HG03159 (cell line): ENCODE measurements at regions not wholly inside any gene's neighbourhood (a gene's known extent, or its start where the extent isn't known, plus 50 kb on each side); places are given as distances from the start of the nearest gene placed in this dataset.

Experiments used
- ATAC-seq: cut with Tn5 transposase; IDR thresholded peaks from one replicate; pipeline ENCODE4 v1.9.1; 2021; ENCODE audit warnings: mild to moderate bottlenecking, moderate library complexity; ENCODE audit not compliant: unreplicated experiment

DNA sequence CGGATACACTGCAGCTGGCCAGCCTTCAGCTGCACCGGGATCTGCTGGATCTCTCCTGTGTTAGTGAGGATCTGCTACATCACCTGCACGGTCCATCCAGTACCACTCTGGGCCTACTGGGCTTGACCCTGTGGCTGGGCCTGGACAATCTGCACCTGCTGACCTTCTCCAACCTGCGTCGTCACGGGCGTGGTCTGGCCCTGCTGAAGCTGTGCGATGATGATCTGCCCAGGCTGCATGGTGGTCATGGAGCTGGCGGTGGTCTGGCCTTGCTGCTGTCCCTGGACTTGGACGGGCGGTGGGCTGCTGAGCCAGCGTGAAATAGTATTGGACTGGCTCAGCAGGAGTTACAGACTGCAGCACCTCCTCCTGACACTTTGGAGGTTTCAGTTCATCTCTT lies 137.1 kb upstream of the GAS1 start:
- no peak for ATAC-seq

DNA sequence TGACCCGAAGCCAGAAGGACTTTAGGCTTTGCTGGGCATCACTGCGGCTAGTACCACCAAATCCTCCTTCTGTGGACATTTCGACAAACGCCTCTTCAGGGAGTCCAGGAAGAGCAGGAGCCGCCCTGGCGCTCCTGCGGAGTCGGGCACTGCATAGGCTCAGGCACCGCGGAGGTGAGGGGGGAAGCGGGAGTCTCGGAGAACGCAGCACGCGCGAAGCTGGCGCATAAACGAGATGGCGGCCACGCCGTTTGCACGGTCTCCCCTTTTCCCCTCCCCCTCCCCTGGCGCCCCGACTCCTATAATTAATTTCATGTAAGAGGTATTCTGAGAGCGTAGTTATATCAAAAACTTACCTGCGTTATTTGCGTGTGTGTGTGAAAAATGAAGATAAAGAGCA lies 137.8 kb upstream of the GAS1 start:
- no peak for ATAC-seq

DNA sequence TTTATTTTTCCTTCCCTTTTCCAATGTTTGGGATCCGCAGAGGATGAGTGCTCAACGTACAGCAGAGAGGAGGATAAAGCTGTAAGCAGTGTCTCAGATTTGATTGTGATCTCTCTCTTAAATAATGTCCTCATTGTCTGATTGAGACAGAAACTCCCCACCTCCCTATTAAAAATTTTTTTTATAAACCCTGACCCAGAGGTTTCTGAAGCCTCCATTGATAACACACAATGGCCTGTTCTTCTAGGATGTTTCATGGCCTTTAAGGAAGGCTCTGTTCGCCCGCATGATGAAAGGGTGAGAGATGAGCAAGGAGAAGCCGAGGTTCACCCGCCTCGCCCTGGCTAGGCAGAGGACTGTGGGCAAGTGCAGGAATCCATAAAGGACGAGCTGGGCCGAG lies 138.2 kb upstream of the GAS1 start:
- no peak for ATAC-seq

DNA sequence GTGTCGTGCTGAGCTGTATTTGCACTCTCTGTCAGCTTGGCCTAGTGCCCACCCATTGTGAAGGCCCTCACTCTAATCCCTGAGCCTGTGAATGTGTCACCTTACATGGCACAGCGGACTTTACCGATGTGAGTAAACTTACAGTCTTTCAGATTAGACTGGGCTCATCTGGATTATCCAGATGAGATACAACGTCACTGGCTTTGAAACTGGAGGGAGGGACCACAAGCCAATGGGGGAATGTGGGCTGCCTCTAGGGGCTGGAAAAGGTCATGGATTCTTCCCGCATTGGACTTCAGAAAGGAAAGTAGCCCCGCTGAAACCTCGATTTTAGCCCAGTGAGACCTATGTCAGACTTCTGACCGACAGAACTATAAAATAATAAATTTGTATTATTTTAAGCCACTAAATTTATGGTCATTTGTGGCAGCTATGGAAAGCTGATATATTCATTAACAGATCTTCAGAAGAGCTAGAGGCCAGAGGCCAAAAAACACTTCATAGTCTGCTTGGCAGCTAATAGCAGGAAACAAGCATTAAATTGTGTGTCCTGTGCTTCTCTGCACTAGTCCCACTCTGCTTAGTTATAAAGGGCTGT lies 139.0 kb upstream of the GAS1 start:
- no peak for ATAC-seq

DNA sequence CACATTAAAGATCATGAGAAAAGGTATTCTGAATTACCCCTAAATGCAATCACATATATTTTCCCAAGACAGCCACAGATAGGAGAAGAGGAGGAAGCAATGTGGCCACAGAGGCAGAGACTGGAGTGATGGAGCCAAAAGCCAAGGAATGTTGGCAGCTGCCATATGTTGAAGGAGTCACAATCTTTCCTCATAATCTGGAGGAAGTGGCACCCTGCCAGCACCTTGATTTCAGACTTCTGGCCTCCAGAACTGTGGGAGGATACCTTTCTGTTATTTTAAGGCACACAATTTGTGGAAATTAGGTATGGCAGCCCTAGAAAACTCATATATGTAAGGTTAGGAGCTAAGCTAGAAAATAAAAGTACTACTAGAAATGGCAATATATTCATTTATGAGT lies 139.9 kb upstream of the GAS1 start:
- ATAC-seq, result no peak

DNA sequence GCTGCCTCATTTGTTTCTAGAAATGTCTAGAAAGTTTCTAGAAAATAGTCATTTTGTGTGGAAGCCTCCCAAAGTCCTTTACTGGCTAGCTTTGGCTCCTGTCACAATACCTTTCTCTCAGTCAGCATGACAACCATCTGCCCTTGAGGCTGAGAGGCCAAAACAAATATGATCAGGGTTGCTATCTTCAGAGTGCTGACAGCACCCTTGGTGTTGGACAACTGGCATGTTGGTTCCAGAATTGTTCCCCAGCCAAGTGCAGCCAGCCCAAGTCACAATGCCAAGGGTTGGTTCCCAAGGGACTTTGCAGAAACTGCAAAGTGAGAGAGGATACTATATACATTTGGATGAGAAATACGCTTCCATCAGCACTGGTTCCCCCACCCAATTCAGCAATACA lies 140.9 kb upstream of the GAS1 start:
- ATAC-seq, result no peak

DNA sequence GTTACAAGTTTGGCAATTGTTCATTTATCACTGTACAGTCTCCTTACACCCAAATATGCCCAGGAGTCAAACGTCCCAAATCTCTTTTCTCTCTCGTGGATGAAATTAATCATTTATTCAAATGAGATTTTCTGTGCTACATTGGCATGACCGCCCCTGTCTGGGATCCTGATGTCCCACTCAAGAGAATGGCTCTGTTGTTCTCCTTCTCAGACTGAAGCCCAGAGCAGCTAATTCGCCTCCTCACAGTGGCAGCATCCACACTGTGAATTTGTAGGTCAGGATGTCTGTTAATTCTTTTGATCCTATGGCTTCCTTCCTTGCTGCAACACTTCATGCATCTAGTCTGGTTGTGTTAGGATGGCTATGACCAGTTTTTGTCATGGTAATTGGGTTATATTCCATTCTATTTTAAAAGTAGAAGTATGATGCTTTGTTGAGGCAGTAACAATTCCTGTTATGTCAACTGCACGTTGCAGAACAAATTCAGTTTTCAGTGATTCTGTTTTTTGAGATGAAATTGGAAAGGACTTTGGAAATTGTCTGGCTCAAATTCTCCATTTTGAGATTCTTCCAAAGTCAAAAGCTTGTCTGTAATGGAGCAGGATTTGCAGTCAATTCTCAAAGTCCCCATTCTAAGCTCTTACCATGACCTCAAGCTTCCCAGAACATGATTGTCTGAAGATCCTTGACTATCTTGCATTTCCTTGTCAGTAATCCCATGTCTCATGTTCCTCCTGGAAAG lies 141.5 kb upstream of the GAS1 start:
- ATAC-seq, result no peak

DNA sequence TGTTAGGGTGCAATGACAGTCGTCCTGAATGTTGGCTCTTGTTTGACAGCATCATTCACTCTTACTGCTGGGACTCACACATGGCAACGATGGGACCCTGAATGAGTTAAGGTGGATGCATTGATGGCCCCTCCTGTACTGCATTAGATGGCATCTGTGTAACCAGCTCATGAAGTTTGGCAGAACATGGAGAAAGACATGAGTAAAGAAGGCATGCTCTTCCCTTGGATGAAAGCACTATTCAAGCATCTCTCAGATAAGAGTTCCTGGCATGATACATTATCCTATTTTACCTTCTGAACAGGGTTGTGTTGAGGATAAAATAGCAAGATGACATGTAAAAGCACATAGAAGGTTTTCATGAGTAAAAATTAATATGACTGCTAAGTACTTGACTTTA lies 142.2 kb upstream of the GAS1 start:
- no peak for ATAC-seq

DNA sequence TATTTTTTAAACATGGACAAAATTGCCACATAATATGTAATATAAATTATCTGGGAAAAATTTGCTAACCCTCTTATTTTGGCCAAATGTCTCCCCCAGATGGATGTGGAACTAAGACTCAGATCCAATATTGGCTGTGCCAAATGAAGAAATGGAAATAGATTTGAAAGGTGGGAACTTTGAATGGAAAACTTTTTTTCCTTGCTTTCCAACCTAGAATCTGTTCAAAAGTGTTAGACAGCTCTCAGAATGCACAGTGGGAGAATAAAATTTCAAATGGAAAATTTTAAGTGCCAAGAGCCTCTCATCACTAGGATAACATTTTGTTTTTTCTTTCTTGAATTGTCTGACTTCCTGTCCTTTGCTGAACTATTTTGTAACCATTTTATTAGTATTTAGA lies 142.6 kb upstream of the GAS1 start:
- ATAC-seq, result no peak

DNA sequence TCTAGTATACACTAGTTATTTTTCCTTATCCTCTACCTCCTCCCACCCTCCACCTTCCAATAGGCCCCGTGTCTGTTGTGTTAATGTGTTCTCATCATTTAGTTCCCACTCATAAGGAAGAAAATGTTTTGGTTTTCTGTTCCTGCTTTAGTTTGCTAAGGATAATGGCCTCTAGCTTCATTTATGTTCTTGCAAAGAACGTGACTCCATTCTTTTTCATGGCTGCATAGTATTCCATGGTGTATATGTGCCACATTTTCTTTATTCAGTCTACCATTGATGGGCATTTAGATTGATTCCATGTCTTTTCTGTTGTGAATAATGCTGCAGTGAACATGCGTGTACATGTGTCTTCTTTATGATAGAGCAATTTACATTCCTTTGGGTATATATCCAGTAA lies 146.5 kb upstream of the GAS1 start:
- no peak for ATAC-seq

DNA sequence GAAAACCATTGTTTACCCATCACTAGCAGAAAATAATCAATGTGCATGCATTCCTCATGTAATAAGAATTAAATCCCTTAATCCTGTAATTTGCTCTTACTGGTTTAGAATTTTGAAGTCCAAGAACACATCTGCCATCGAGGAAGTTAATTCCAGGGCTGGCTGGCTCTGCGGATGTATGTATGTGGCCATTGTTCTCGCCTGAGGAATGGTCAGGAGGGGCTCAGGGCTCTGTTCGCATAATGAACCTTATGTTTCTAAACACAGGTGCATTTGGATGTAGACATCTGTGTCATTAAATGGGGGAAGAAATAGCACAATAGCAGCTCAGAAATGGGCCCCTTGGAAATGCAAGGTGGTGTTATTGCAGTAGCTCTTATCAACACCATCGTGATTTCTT lies 148.6 kb upstream of the GAS1 start:
- ATAC-seq, result no peak

DNA sequence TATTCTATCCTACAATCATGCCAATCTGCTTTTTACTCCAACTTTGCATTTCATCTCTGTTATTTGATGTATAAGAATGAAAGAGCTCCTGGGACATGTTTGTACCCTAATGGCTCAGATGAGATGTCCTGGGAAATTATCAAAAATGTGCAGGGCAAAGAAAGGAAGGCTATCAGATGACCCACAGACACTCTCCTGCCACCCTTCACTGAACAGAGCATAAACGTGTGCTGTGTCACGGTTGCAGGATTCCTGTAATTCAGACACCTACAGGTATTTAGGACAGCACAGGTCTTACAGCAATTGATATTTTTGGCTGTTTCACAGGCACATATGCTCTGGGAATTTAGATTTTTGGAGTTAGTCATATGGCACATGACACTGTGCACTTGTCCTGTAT lies 149.2 kb upstream of the GAS1 start:
- no peak for ATAC-seq

DNA sequence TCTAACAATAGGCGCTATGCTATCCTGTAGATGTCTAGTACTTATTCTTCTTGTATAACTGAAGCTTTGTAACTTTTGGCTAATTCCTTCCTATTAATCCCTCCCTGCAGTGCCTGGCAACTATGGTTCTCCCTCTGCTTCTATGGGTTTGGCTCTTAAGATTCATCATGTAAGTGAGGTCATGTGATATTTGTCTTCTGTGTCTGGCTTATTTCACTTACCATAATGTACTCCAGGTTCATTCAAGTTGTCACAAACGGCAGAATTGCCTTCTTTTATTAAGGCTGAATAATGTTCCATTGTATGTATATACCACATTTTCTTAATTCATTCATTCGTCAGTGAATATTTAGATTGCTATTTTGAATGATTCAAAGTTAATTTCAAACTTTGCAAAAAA lies 149.9 kb upstream of the GAS1 start:
- ATAC-seq, result no peak

DNA sequence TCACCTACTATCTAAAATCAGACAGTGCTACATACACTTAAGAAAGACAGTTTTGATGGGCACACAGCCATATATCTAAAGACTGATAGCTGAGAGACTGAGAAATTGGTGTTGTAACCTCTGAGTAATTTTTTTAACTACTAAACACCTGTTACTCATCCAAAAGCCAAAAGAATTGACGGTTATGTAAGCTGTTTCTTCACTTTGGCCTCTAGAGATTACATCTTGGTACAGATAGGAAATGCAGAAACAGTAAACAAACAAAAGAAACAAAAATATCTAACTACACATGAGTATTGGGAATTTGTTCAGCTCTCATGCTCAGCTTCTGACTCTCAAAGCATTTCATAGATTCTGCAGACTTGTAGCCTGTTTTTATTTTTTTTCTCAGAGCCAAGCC lies 152.1 kb upstream of the GAS1 start:
- ATAC-seq, result no peak

DNA sequence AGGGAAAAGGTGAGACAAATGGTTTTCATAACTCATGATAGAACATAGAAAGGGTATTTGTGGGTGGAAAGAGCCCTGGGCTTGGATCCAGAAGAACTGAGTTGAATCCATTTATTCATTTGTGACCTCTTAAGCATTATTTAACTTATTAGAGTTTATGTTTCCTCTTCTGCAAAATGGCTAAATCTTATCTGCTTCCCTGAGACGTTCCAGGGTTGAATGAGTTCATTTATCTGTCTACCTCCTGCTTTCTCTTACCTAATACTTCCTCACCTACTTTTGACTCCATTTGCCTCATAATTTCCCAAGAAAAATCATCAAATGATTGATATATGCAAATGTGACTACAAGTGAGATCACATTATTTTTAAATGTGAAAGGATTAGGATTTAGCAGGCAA lies 152.7 kb upstream of the GAS1 start:
- ATAC-seq, result no peak

DNA sequence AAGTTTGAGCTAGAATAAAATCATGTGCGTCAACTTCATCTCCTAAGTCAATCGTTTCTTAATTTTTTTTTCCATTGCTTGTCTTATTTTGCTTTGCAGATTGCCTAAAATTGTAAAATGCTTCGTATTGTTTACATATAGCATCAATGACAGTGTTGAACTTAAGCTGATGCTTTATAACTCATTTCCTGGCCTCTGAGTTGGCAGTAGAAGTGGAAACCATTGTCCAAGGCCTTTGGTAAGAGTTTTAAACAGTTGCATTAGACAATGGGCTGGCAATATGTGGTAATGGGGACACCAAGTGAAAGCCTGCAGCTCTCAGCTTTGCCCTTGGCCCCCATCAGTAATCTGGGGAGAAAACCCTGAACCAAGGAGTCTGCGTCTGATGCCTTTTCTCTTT lies 154.8 kb upstream of the GAS1 start:
- no peak for ATAC-seq

DNA sequence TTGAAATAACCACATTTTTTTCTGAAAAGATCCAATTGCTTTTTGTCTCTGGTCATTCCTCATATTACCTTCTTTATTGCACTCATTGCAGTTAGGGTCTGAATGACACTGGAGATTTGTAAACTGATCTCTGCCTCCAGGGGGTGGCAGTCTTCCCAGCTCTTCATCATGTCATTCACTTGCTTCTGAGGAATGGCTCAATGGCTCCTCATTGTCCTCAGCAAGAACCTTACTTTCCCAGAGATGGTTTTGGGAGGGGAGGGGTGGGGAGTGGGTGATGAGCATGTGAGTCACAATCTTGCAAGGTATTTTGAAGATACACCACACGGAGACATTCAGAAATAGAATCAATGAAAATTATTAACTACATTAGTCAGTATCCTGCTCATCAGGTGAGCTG lies 159.8 kb upstream of the GAS1 start:
- ATAC-seq, result no peak

DNA sequence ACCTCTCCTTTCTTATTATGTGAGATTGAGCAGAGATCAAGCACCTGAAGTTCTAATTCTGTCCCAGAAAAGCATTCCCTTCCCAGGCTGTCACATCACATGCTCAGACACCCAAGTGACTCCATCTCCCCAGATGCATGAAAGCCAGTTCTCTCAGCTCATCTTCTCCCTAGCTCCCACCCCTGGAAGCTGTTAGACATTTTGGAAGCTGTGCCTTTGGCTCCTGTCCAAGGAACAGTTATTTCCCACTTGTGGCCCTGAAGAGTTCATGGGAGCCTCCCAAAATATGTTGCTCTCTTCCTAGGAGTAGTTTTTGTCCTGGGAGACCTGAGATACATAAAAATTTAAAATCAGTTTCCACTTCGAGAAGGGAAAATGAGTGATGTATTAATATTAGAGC lies 161.4 kb upstream of the GAS1 start:
- ATAC-seq, result no peak

DNA sequence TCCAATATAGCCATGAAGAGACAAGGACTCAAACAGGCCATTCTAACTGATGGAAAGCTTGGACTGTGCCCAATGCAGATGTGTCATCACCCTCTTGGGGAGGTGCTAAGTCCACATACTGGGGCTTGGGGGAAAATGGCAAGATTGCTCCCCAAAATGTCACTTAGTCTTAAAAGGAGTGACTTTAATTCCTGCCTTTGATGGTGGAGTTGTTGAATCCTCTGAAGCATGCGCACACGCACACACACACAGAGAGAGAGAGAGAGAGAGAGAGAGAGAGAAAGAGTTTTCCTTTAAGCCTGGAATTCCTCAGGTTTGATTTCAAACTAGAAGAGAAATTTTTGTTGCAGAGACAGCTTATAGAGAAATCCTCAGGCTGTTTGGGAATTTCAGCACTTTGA lies 161.9 kb upstream of the GAS1 start:
- ATAC-seq, result no peak

DNA sequence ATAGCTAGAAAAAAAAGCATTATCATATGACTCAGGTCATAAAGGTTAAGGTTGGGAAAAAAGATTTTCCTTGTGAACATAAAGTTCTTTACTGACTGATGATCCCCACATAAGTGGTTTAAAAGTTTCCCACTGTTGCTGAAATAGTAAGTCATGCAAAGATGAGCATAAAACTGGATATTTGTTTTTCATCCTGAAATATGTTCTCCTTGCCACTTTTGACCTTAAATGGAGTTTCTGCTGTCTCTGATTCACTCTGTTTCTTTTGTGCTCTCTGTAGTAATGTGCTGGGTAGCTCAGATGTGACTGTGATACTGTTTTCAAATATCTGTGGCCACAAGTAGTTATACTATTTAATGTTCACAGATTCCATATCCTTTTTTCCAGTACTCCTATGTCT lies 162.5 kb upstream of the GAS1 start:
- no peak for ATAC-seq

DNA sequence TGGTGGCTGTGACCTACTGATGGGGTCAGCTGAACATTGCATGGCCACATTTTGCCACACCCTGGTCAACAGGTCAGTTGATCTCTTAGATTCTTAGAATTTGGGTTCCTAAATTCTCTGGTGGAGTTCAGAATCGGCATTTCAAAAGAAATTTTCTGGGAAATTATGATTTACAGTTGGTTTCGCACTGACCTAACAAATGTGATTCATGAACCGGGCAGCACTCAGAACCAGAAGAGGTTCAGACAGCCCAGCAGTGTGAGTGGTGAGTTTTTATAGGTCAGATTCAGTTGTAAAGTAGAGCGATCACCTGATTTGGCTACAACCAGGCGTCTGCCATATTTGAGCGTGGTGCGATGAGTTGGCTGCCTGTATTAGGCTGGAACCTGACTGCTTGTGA lies 163.7 kb upstream of the GAS1 start:
- no peak for ATAC-seq

DNA sequence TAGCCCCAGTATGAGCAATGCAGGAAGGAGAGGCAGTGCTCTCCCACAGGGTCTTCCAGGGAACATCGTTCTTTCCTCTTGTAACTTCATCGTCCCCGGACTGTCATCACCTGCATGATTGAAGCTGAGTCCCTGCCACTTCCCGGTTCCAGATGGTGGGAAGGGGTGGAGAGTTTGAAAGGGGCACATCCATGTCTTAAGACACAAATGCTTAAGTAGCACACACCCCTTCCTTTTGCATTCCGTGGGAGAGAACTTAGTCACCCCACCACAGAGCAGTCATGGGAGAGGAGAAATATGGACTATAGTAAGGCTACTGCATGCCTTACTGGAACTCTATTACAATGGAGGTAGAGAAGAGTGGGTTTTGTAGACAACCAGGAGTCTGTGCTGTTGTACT lies 165.3 kb upstream of the GAS1 start:
- no peak for ATAC-seq

DNA sequence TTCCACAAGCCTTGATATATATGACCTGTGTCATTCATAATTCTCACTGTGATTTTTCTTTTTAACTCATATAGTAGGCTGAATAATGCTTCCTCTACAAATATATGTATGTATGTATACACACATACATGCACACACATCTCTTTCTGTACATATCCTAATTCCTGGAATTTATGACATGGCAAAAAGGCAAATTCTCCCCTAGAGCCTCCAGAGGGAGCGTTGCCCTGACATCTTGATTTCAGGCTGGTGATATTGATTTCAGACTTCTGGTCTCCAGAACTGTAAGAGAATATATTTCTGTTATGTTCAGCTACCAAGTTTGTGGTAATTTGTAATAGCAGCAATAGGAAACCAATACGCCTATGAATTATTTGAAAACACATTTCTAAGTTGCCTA lies 166.6 kb upstream of the GAS1 start:
- no peak for ATAC-seq
